GM13977 (cell line): ENCODE measurements at regions not wholly inside any gene's neighbourhood (a gene's known extent, or its start where the extent isn't known, plus 50 kb on each side); places are given as distances from the start of the nearest gene placed in this dataset.
"Not testable (repeated sequence)": the region's sequence is repeated elsewhere in the genome, so short reads cannot be mapped to it uniquely, and the experiment has no call there.

ENCODE experiments used
- DNase-seq: peaks from one replicate; pipeline ENCODE4 v3.0.0; 2012; ENCODE audit warnings: low spot score
- in situ Hi-C: fragments of 300-500 bp; cut with MboI; formaldehyde crosslinking; loops from one replicate; pipeline ENCODE4 v1.12.0; 2022; ENCODE audit warnings: low sequenced_read_pairs, low pct_unique_long_range_greater_than_20kb, mixed read lengths, inconsistent platforms; ENCODE audit not compliant: unreplicated experiment
- TF ChIP-seq, protein P1 (sequence below): IDR thresholded peaks from 2 replicates; pipeline ENCODE4 v1.5.1; 2012; ENCODE audit warnings: mild to moderate bottlenecking, control low read depth; ENCODE audit not compliant: insufficient read depth; ENCODE audit errors: extremely low read depth, missing control alignments

DNA sequence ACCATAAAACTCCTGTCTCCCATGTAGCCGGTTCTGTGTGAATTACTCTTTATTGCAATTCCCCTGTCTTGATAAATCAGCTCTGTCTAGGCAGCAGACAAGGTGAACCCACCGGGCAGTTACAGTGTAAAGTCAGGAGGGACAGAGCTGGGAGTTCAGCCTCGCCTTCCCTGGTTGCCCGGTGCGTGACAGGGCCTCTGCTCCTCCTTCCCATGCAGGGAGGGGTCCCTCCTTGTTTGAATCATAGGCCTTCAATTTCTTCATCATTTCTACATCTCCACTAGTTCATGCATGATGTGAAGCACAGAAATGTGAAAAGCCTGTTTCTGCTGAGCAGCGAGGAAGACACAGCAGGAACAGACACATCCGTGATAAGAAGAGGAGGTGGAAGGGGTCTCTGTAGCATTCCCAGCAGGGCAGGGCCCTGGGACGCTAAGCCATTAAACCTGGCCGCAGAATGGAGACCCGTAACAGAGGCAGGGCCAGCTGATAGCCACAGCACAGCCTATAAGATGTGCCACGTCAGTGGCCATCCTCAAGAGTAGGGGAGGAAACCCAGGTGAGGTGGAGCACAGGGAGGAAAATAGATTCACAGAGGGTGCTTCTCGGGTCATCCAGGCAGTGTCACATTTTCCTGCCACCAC lies 106.7 kb upstream of the CST7 start:
- no peak for DNase-seq
- in situ Hi-C loops, result no loop called here
- TF ChIP-seq, protein P1, sequence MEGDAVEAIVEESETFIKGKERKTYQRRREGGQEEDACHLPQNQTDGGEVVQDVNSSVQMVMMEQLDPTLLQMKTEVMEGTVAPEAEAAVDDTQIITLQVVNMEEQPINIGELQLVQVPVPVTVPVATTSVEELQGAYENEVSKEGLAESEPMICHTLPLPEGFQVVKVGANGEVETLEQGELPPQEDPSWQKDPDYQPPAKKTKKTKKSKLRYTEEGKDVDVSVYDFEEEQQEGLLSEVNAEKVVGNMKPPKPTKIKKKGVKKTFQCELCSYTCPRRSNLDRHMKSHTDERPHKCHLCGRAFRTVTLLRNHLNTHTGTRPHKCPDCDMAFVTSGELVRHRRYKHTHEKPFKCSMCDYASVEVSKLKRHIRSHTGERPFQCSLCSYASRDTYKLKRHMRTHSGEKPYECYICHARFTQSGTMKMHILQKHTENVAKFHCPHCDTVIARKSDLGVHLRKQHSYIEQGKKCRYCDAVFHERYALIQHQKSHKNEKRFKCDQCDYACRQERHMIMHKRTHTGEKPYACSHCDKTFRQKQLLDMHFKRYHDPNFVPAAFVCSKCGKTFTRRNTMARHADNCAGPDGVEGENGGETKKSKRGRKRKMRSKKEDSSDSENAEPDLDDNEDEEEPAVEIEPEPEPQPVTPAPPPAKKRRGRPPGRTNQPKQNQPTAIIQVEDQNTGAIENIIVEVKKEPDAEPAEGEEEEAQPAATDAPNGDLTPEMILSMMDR, result no peak

DNA sequence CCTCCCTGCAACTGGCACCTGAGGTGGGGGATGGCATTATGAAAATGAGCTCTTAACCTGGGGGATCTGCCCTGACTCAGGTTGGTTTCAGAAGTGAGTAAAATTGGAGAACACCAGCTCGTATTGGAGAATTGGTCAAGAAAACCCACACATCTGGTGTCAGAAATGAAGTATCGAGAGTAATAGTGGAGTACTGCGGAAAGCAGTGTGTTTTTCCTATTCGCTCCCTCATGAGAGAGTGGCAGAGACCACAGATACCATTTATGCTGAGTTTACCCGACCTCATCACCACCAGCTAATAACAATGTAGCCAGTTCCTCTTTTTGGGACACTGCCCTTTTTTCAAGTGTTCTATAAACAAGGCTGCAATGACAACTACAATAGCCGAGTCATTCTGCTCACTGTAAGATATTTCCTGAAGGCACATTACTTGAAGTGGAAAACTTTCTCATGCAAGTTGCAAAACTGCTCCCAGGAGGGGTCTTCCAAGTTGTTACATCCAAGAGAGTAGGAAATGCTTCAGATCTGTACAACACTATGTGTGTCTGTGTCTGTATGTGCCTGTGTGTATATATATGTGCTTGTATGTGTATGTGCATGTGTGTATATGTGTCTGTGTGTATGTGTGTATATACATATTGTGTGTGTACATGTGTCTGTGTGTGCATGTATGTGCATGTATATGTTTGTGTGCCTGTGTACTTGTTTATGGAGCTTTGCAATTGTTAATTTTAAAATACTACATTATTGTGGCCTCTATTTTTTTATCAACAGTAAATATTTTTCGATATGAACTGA lies 106.0 kb upstream of the CST7 start:
- DNase-seq, result peak; percentile 58
- in situ Hi-C loops, result no loop called here

DNA sequence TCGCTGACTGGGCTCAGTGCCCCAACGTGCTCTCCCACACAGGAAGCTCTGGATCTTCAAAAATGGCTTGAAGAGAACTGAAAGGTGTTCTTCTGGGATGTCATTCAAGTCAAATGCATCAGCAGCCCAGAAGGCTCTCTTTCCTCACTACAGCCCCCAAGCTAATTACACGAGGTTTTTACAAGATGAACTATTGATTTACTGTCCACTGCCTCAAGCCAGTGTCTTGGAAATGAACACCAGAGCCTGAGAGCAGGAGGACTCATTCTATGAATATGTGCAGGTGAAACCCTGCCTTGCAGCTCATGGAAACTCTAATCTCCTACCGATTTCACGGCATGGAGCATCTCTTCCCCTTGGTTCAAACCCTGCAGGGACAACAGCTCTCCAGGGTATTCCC lies 98.9 kb upstream of the CST7 start:
- in situ Hi-C loops, result no loop called here
- DNase-seq, result no peak
- TF ChIP-seq, protein P1, result no peak

More for the DNA sequence above, 106.0 kb upstream of the CST7 start:
- TF ChIP-seq, protein P1, result no peak

DNA sequence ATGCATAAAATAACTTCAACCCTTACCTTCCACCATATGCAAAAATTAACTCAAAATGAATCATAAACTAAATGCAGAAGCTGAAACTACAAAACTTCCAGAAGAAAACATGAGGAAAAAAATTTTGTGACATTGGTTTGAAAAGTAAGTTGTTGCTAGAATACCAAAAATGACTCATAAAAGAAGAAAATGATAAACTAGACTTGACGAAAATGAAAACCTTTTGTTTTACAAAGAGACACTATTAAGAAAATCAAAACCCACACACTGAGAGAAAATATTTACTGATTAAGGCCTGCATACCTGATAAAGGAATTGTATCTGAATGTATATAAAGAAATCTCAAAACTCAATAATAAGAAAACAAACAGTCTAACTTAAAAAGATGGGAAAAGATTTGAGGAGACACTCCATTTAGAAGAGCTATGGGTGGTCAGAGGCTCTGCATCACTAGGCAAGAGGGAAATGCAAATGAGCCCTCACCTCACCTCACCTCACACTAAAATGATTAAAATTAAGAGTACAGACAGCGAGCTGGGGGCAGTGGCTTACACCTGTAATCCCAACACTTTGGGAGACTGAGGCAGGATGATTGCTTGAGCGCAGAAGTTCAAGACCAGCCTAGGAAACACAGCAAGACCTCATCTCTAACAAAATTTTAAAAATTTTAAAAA lies 97.6 kb upstream of the CST7 start:
- in situ Hi-C loops, result no loop called here
- TF ChIP-seq, protein P1, result no peak
- no peak for DNase-seq

DNA sequence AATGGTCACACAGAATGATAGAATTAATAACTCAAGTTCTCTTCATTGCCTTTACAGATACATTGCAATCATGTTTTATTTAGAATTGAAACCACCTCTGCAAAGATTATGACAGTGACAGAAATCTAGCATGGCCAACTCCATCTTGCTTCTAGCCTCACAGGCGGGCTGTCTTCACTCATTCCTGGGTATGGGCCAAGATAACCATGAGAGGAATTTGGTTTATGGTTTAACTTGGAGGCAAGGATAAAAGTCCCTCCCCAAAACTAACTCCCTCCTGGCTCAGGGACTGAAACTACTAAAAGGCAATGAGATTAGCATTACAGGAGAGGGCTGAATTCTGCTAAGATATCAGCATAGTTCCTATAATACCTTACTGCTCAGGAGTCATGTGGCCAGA lies 95.2 kb upstream of the CST7 start:
- TF ChIP-seq, protein P1, result no peak
- in situ Hi-C loops, result no loop called here
- no peak for DNase-seq

DNA sequence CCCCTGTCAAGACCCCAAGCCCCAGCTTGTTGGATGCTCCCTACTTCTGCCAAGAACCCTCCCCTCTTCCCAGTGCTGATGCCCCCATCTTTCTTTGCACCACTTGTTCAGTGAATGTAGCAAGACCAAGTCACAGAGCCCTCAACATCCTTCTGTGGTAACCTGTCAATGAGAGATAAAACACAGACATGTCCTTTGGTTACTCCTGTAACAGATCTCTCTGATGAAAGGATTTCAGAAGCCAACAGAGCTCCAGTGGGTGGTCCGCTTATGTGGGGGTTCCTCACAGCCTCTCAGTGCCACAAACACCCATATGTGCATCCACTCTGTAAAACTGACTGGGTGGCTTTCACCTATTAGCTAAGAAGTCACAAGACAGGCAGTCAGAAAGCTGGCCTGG lies 93.2 kb upstream of the CST7 start:
- no peak for DNase-seq
- in situ Hi-C loops, result no loop called here

DNA sequence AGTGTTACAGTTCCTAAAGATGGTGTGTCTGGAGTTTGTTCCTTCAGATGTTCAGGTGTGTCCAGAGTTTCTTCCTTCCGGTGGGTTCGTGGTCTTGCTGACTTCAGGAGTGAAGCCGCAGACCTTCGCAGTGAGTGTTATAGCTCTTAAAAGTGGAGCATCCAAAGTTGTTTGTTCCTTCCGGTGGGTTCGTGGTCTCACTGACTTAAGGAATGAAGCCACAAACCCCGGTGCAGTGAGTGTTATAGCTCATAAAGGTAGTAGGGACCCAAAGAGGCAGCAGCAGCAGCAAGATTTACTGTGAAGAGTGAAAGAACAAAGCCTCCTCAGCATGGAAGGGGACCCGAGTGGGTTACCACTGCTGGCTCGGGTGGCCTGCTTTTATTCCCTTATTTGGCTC lies 90.6 kb upstream of the CST7 start:
- in situ Hi-C loops, DNase-seq: not testable (repeated sequence)

More for the DNA sequence above, 93.2 kb upstream of the CST7 start:
- TF ChIP-seq, protein P1, result no peak
